ENCODE measurements at regions not wholly inside any gene's neighbourhood (a gene's known extent, or its start where the extent isn't known, plus 50 kb on each side); places are given as distances from the start of the nearest gene placed in this dataset.

- Histone ChIP-seq H3K4me1 (no peaks in the 10 kb centered on the region), H3K27ac (no peak overlapping the region), H3K4me2 (ENCODE audit: low read length) (no peak overlapping the region), H3K27me3 (ENCODE audit: control insufficient read depth, insufficient read depth, low read length) (no peaks in the 10 kb centered on the region), H3K9me3 (ENCODE audit: control insufficient read depth, low read length) (no peaks in the 10 kb centered on the region), H3K9ac (no peak overlapping the region), H2AFZ (no peak overlapping the region), H3K4me3 (ENCODE audit: low read depth, low read length) (no peak overlapping the region), H3K36me3 (ENCODE audit: control insufficient read depth, insufficient read depth, low read length) (no peaks in the 10 kb centered on the region), H3K79me2 (no peaks in the 10 kb centered on the region)
- no peak for TF ChIP-seq CTCF (IDR thresholded peaks at IDR 0.05)
These were observed 209.9 kb upstream of the SPRY1 start for GRCh38 chr4:123186731-123187130.

GRCh38 chr4:123190176-123190575 is 206.4 kb upstream of the SPRY1 start:
- no peak overlapping the region for H3K4me3 ChIP-seq (ENCODE audit: low read depth, low read length)
- H3K4me1 ChIP-seq, result no peaks in the 10 kb centered on the region
- H3K9me3 ChIP-seq (ENCODE audit: control insufficient read depth, low read length), result no peaks in the 10 kb centered on the region
- H3K4me2 ChIP-seq (ENCODE audit: low read length), result no peak overlapping the region
- TF ChIP-seq CTCF (IDR thresholded peaks at IDR 0.05), result no peak
- no peaks in the 10 kb centered on the region for H3K27me3 ChIP-seq (ENCODE audit: control insufficient read depth, insufficient read depth, low read length)
- no peak overlapping the region for H3K27ac ChIP-seq
- no peaks in the 10 kb centered on the region for H3K36me3 ChIP-seq (ENCODE audit: control insufficient read depth, insufficient read depth, low read length)
- H3K79me2 ChIP-seq, result no peaks in the 10 kb centered on the region
- H3K9ac ChIP-seq, result no peak overlapping the region
- H2AFZ ChIP-seq, result no peak overlapping the region

- Histone ChIP-seq H3K36me3 (ENCODE audit: control insufficient read depth, insufficient read depth, low read length) (no peaks in the 10 kb centered on the region), H2AFZ (no peak overlapping the region), H3K27ac (no peak overlapping the region), H3K9me3 (ENCODE audit: control insufficient read depth, low read length) (no peaks in the 10 kb centered on the region), H3K27me3 (ENCODE audit: control insufficient read depth, insufficient read depth, low read length) (no peaks in the 10 kb centered on the region), H3K4me2 (ENCODE audit: low read length) (no peak overlapping the region), H3K79me2 (no peaks in the 10 kb centered on the region), H3K4me3 (ENCODE audit: low read depth, low read length) (no peak overlapping the region), H3K9ac (no peak overlapping the region), H3K4me1 (no peaks in the 10 kb centered on the region)
- TF ChIP-seq CTCF (IDR thresholded peaks at IDR 0.05), result no peak
These were observed 204.9 kb upstream of the SPRY1 start for GRCh38 chr4:123191728-123192127.

GRCh38 chr4:123193802-123194367 is 202.7 kb upstream of the SPRY1 start:
- Histone ChIP-seq H3K27ac (no peak overlapping the region), H3K4me2 (ENCODE audit: low read length) (no peak overlapping the region), H3K36me3 (ENCODE audit: control insufficient read depth, insufficient read depth, low read length) (no peaks in the 10 kb centered on the region), H3K27me3 (ENCODE audit: control insufficient read depth, insufficient read depth, low read length) (no peaks in the 10 kb centered on the region), H3K9ac (no peak overlapping the region), H3K9me3 (ENCODE audit: control insufficient read depth, low read length) (no peaks in the 10 kb centered on the region), H2AFZ (no peak overlapping the region), H3K4me3 (ENCODE audit: low read depth, low read length) (no peak overlapping the region), H3K4me1 (no peaks in the 10 kb centered on the region), H3K79me2 (no peaks in the 10 kb centered on the region)
- no peak for TF ChIP-seq CTCF (IDR thresholded peaks at IDR 0.05)

GRCh38 chr4:123198706-123199105 is 197.9 kb upstream of the SPRY1 start:
- no peak overlapping the region for H3K4me2 ChIP-seq (ENCODE audit: low read length)
- H3K9me3 ChIP-seq (ENCODE audit: control insufficient read depth, low read length), result no peaks in the 10 kb centered on the region
- no peak overlapping the region for H2AFZ ChIP-seq
- no peaks in the 10 kb centered on the region for H3K36me3 ChIP-seq (ENCODE audit: control insufficient read depth, insufficient read depth, low read length)
- no peak overlapping the region for H3K27ac ChIP-seq
- no peaks in the 10 kb centered on the region for H3K79me2 ChIP-seq
- H3K4me3 ChIP-seq (ENCODE audit: low read depth, low read length), result no peak overlapping the region
- TF ChIP-seq CTCF (IDR thresholded peaks at IDR 0.05), result no peak
- no peaks in the 10 kb centered on the region for H3K4me1 ChIP-seq
- no peak overlapping the region for H3K9ac ChIP-seq
- no peaks in the 10 kb centered on the region for H3K27me3 ChIP-seq (ENCODE audit: control insufficient read depth, insufficient read depth, low read length)
